SK-N-SH (cell line): ENCODE measurements at regions not wholly inside any gene's neighbourhood (a gene's known extent, or its start where the extent isn't known, plus 50 kb on each side); places are given as distances from the start of the nearest gene placed in this dataset.

ENCODE experiments used
- CTCF ChIA-PET: fragments of 300-600, 350-600 bp; formaldehyde crosslinking; extraction: SDS; loops from one replicate; lab custom pipeline; 2021; lab: Yijun Ruan, JAX
- POLR2A ChIA-PET: fragments of 350-600 bp; sonication (Branson Sonifier 250); formaldehyde crosslinking; extraction: SDS; loops from one replicate; lab custom pipeline; 2020; ENCODE audit warnings: antibody characterized with exemption, inconsistent platforms; lab: Yijun Ruan, JAX
- DNase-seq: peaks from one replicate; pipeline ENCODE4 v3.0.0; 2012
- H2AFZ ChIP-seq: fragments of 200-600 bp; sonication (generic); 2 replicates; pipeline ENCODE4 v1.8.1; 2016; ENCODE audit warnings: antibody characterized with exemption, mild to moderate bottlenecking, low read depth
- H3F3A ChIP-seq: fragments of 200-600 bp; sonication (generic); replicated peaks from 2 replicates; pipeline ENCODE3; 2016; ENCODE audit warnings: antibody characterized with exemption, mild to moderate bottlenecking; ENCODE audit not compliant: insufficient read depth
- H3K27ac ChIP-seq, 2 experiments: fragments of 200-500 bp in 1 of 2; fragments of 200-600 bp in 1 of 2; sonication (Bioruptor generic) in 1 of 2; sonication (generic), shearing (Covaris generic) in 1 of 2; 2 replicates each; pipeline versions ENCODE4 v1.5.1 to v1.6.1; 2014 to 2016; ENCODE audit warnings: low read depth in 2 of 2, inconsistent platforms in 1 of 2, low read length in 1 of 2, mild to moderate bottlenecking in 1 of 2, mixed read lengths in 1 of 2
- H3K27me3 ChIP-seq: fragments of 200-600 bp; sonication (generic), shearing (Covaris generic); 2 replicates; pipeline ENCODE4 v1.6.1; 2016; ENCODE audit warnings: mixed run types; ENCODE audit not compliant: insufficient read depth
- H3K36me3 ChIP-seq, 2 experiments: fragments of 200-500 bp in 1 of 2; fragments of 200-600 bp in 1 of 2; sonication (Bioruptor generic) in 1 of 2; sonication (generic) in 1 of 2; replicated peaks in 1 of 2; 2 replicates each; pipeline versions ENCODE3 to v1.5.1; 2014 to 2016; ENCODE audit warnings: low read length in 1 of 2, mild to moderate bottlenecking in 1 of 2; ENCODE audit not compliant: insufficient read depth in 2 of 2, control insufficient read depth in 1 of 2
- H3K4me1 ChIP-seq, 2 experiments: fragments of 200-500 bp in 1 of 2; fragments of 200-600 bp in 1 of 2; sonication (Bioruptor generic) in 1 of 2; sonication (generic), shearing (Covaris generic) in 1 of 2; 2 replicates each; pipeline versions ENCODE4 v1.5.1 to v1.6.1; 2014 to 2016; ENCODE audit warnings: low read depth in 1 of 2, low read length in 1 of 2, mixed run types in 1 of 2; ENCODE audit not compliant: insufficient read depth in 2 of 2, control insufficient read depth in 1 of 2
- H3K4me2 ChIP-seq: fragments of 200-600 bp; sonication (generic), shearing (Covaris generic); 2 replicates; pipeline ENCODE4 v1.6.1; 2017; ENCODE audit warnings: mixed run types
- H3K4me3 ChIP-seq, 2 experiments: fragments of 200-500 bp in 1 of 2; fragments of 200-600 bp in 1 of 2; sonication (Bioruptor generic) in 1 of 2; sonication (generic), shearing (Covaris generic) in 1 of 2; 2 replicates each; pipeline versions ENCODE4 v1.5.1 to v1.8.1; 2014 to 2016; ENCODE audit warnings: low read depth in 2 of 2, inconsistent platforms in 1 of 2, low read length in 1 of 2, mild to moderate bottlenecking in 1 of 2, mixed read lengths in 1 of 2, moderate library complexity in 1 of 2
- H3K79me2 ChIP-seq: fragments of 200-600 bp; sonication (generic); 2 replicates; pipeline ENCODE4 v1.8.1; 2017; ENCODE audit warnings: mild to moderate bottlenecking; ENCODE audit not compliant: insufficient read depth
- H3K9ac ChIP-seq: fragments of 200-600 bp; sonication (generic); 2 replicates; pipeline ENCODE4 v1.6.1; 2017; ENCODE audit warnings: mixed run types
- H3K9me2 ChIP-seq: fragments of 200-600 bp; sonication (generic); 2 replicates; pipeline ENCODE4 v1.6.1; 2017; ENCODE audit warnings: mixed run types
- H3K9me3 ChIP-seq: fragments of 200-600 bp; sonication (generic); 2 replicates; pipeline ENCODE4 v1.6.1; 2017; ENCODE audit warnings: mixed run types, mild to moderate bottlenecking, moderate library complexity
- H4K20me1 ChIP-seq: fragments of 200-600 bp; sonication (generic); 2 replicates; pipeline ENCODE4 v1.6.1; 2017; ENCODE audit warnings: mild to moderate bottlenecking, mixed run types; ENCODE audit not compliant: insufficient read depth
- EP300 ChIP-seq, 2 experiments: IDR thresholded peaks; 2 replicates each; pipeline versions ENCODE4 v1.4.0 to v1.6.1; 2012; ENCODE audit warnings: borderline replicate concordance in 1 of 2, low read depth in 1 of 2, low read length in 1 of 2
- EZH2phosphoT487 ChIP-seq: fragments of 200-600 bp; sonication (generic); IDR thresholded peaks from 2 replicates; pipeline ENCODE4 v1.6.1; 2017; ENCODE audit warnings: low read depth, mixed run types, mild to moderate bottlenecking, antibody characterized with exemption, moderate library complexity, borderline replicate concordance
- FOSL2 ChIP-seq: IDR thresholded peaks from 2 replicates; pipeline ENCODE4 v1.4.0; 2012; ENCODE audit warnings: low read depth, mild to moderate bottlenecking, moderate library complexity, borderline replicate concordance
- FOXJ3 ChIP-seq: sonication (generic); formaldehyde crosslinking; IDR thresholded peaks from 2 replicates; pipeline ENCODE4 v1.5.1; 2020; ENCODE audit warnings: mild to moderate bottlenecking, missing genetic modification reagents
- GATA2 ChIP-seq: sonication (generic); formaldehyde crosslinking; IDR thresholded peaks from 2 replicates; pipeline ENCODE4 v1.5.0; 2020; ENCODE audit warnings: mild to moderate bottlenecking, missing genetic modification reagents
- JUND ChIP-seq: IDR thresholded peaks from 2 replicates; pipeline ENCODE4 v1.4.0; 2012
- MXI1 ChIP-seq: IDR thresholded peaks from 2 replicates; pipeline ENCODE4 v1.6.1; 2012; ENCODE audit warnings: mild to moderate bottlenecking, low read depth, low read length, improper control_type of control experiment
- NFIC ChIP-seq: IDR thresholded peaks from 2 replicates; pipeline ENCODE4 v1.4.0; 2012; ENCODE audit warnings: borderline replicate concordance
- POLR2AphosphoS5 ChIP-seq: IDR thresholded peaks from 2 replicates; pipeline ENCODE4 v1.6.1; 2012; ENCODE audit warnings: low read depth, low read length
- RCOR1 ChIP-seq: fragments of 150-350 bp; IDR thresholded peaks from 2 replicates; pipeline ENCODE4 v1.6.1; 2017; ENCODE audit warnings: antibody characterized with exemption, low read length
- RFX5 ChIP-seq: IDR thresholded peaks from 2 replicates; pipeline ENCODE4 v1.6.1; 2012; ENCODE audit warnings: mild to moderate bottlenecking, improper control_type of control experiment, low read length
- SMC3 ChIP-seq: IDR thresholded peaks from 2 replicates; pipeline ENCODE4 v1.6.1; 2012; ENCODE audit warnings: low read depth, low read length, improper control_type of control experiment
- WGBS: methylation state at CpG from one replicate; pipeline ENCODE4 v1.1.6; 2017; ENCODE audit warnings: low lambda C conversion rate; 5-methylcytosine and 5-hydroxymethylcytosine counted together
- TF ChIP-seq, protein P1 (sequence below): IDR thresholded peaks from 2 replicates; pipeline ENCODE4; 2012
- TF ChIP-seq, protein P2 (sequence below): fragments of 200-600 bp; sonication (generic); IDR thresholded peaks from 2 replicates; pipeline ENCODE4 v1.6.1; 2017; ENCODE audit warnings: antibody characterized with exemption, mild to moderate bottlenecking, moderate library complexity
- TF ChIP-seq, protein P3 (sequence below): IDR thresholded peaks from 2 replicates; pipeline ENCODE4 v1.4.0; 2012; ENCODE audit warnings: low read depth, borderline replicate concordance
- TF ChIP-seq, protein P4 (sequence below): IDR thresholded peaks from 2 replicates; pipeline ENCODE4 v1.4.0; 2012; ENCODE audit warnings: low read depth, borderline replicate concordance
- TF ChIP-seq, protein P5 (sequence below): fragments of 150-350 bp; IDR thresholded peaks from 2 replicates; pipeline ENCODE4 v1.6.1; 2016; ENCODE audit warnings: mild to moderate bottlenecking, low read depth, low read length

DNA sequence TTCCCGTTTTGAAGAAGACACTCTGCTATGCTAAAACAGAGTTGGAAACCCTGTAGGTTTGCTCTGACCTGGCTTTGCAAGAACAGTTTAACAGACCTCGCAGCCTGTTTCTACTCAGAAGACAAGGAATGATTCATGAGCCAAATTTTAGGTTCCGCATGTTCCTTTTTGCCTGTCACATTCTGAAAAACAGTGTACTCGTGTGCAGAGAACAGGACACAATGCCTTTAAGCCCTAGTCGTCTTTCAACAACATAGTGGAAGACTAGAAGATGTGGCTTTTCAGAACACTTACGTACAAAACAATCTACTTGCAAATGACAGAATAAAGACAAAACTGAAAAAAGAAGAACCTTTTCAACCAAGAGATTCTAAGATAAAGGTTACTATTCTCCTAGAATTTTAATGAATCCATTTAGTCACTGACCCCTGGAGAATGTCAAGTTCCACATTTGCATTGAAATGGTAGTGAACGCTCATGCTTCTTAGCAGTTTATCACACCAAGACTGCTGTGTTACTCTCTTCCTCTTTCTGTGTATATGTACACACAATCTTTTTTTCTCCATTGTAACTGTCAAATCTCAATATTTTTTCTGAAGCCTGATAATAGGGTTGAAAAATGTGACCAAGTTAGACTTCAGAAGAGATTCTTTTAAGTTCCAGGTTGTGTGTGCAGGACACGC is 220.7 kb upstream of the NRSN1 start:
- Histone ChIP-seq H3K9me2 (no peaks in the 10 kb centered on the region), H3K27ac (no peak overlapping the region), H3K79me2 (no peaks in the 10 kb centered on the region), H3K9ac (no peak overlapping the region), H3K4me1 (no peaks in the 10 kb centered on the region), H3K9me3 (no peaks in the 10 kb centered on the region), H3K36me3 (no peaks in the 10 kb centered on the region), H3F3A (no peaks in the 10 kb centered on the region), H3K27me3 (no peaks in the 10 kb centered on the region), H2AFZ (no peak overlapping the region), H4K20me1 (no peaks in the 10 kb centered on the region), H3K4me2 (no peak overlapping the region), H3K4me3 (no peak overlapping the region)
- ChIA-PET POLR2A (no interaction called here), CTCF (no interaction called here)
- DNase-seq = no peak
- no peak for TF ChIP-seq NFIC
- TF ChIP-seq EZH2phosphoT487 = no peak
- no peak for TF ChIP-seq JUND
- TF ChIP-seq, protein P1, sequence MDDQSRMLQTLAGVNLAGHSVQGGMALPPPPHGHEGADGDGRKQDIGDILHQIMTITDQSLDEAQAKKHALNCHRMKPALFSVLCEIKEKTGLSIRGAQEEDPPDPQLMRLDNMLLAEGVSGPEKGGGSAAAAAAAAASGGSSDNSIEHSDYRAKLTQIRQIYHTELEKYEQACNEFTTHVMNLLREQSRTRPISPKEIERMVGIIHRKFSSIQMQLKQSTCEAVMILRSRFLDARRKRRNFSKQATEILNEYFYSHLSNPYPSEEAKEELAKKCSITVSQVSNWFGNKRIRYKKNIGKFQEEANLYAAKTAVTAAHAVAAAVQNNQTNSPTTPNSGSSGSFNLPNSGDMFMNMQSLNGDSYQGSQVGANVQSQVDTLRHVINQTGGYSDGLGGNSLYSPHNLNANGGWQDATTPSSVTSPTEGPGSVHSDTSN = no peak
- TF ChIP-seq POLR2AphosphoS5 = no peak
- TF ChIP-seq GATA2 (CRISPR knock-in tag) = no peak
- TF ChIP-seq, protein P2, sequence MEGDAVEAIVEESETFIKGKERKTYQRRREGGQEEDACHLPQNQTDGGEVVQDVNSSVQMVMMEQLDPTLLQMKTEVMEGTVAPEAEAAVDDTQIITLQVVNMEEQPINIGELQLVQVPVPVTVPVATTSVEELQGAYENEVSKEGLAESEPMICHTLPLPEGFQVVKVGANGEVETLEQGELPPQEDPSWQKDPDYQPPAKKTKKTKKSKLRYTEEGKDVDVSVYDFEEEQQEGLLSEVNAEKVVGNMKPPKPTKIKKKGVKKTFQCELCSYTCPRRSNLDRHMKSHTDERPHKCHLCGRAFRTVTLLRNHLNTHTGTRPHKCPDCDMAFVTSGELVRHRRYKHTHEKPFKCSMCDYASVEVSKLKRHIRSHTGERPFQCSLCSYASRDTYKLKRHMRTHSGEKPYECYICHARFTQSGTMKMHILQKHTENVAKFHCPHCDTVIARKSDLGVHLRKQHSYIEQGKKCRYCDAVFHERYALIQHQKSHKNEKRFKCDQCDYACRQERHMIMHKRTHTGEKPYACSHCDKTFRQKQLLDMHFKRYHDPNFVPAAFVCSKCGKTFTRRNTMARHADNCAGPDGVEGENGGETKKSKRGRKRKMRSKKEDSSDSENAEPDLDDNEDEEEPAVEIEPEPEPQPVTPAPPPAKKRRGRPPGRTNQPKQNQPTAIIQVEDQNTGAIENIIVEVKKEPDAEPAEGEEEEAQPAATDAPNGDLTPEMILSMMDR = no peak
- TF ChIP-seq, protein P3, sequence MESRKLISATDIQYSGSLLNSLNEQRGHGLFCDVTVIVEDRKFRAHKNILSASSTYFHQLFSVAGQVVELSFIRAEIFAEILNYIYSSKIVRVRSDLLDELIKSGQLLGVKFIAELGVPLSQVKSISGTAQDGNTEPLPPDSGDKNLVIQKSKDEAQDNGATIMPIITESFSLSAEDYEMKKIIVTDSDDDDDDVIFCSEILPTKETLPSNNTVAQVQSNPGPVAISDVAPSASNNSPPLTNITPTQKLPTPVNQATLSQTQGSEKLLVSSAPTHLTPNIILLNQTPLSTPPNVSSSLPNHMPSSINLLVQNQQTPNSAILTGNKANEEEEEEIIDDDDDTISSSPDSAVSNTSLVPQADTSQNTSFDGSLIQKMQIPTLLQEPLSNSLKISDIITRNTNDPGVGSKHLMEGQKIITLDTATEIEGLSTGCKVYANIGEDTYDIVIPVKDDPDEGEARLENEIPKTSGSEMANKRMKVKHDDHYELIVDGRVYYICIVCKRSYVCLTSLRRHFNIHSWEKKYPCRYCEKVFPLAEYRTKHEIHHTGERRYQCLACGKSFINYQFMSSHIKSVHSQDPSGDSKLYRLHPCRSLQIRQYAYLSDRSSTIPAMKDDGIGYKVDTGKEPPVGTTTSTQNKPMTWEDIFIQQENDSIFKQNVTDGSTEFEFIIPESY = no peak
- TF ChIP-seq RFX5 = no peak
- TF ChIP-seq FOSL2 = no peak
- TF ChIP-seq RCOR1 = no peak
- TF ChIP-seq, protein P4, sequence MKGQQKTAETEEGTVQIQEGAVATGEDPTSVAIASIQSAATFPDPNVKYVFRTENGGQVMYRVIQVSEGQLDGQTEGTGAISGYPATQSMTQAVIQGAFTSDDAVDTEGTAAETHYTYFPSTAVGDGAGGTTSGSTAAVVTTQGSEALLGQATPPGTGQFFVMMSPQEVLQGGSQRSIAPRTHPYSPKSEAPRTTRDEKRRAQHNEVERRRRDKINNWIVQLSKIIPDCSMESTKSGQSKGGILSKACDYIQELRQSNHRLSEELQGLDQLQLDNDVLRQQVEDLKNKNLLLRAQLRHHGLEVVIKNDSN = no peak
- TF ChIP-seq SMC3 = no peak
- TF ChIP-seq, protein P5, sequence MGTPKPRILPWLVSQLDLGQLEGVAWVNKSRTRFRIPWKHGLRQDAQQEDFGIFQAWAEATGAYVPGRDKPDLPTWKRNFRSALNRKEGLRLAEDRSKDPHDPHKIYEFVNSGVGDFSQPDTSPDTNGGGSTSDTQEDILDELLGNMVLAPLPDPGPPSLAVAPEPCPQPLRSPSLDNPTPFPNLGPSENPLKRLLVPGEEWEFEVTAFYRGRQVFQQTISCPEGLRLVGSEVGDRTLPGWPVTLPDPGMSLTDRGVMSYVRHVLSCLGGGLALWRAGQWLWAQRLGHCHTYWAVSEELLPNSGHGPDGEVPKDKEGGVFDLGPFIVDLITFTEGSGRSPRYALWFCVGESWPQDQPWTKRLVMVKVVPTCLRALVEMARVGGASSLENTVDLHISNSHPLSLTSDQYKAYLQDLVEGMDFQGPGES = no peak
- no peak for TF ChIP-seq EP300 (IDR thresholded peaks at IDR 0.05; ENCODE audit: borderline replicate concordance in 1 of 2, low read depth in 1 of 2, low read length in 1 of 2)
- TF ChIP-seq FOXJ3 (CRISPR knock-in tag) = no peak
- TF ChIP-seq MXI1 = no peak
- WGBS = 28% methylated on average over 8 of the region's 8 CpGs
